GM23248 (cell line): ENCODE measurements at regions not wholly inside any gene's neighbourhood (a gene's known extent, or its start where the extent isn't known, plus 50 kb on each side); places are given as distances from the start of the nearest gene placed in this dataset.

Experiments used
- EZH2 ChIP-seq: fragments of 200-600 bp; sonication (generic); IDR thresholded peaks from 2 replicates; pipeline ENCODE4 v1.6.1; 2018; ENCODE audit warnings: antibody characterized with exemption, mild to moderate bottlenecking; ENCODE audit not compliant: insufficient read depth, poor library complexity, severe bottlenecking
- EZH2phosphoT487 ChIP-seq: fragments of 200-600 bp; sonication (generic); IDR thresholded peaks from 2 replicates; pipeline ENCODE4 v1.6.1; 2018; ENCODE audit warnings: antibody characterized with exemption, moderate library complexity, mild to moderate bottlenecking, low read depth; ENCODE audit not compliant: insufficient read depth

DNA sequence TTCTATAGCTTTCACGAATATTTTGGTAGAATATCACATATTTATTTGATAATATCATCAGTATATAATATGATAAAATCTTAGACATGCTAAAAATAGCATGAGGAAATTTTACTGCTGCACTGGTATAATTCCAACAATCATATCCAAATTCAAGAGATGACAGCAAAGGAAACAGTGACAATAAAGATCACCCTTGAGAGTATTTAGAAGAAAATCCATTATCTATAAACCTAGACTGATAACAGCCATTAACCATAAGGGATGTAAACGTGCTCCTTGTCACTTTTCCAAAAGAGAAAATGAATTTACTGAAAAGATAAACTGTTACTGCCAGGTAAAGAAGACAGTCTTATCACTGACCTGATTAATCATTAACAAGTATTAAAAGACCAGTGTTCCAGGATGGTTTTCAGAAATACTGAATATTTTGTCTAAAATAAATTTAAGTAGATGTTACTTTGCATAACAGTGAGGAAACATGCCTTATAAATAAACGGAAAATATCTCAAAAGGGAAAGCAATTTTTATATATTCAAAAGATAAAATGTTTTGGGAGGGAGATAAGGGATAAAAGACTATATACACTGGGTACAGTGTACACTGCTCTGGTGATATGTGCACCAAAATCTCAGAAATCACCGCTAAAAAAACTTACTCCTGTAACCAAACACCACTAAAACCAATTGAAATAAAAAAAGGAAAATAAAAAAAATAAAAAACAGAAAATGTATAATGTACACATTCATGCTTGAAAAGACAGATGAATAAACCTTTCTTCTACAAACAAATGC lies 1704.7 kb downstream of the HACE1 start:
- TF ChIP-seq EZH2, result no peak
- no peak for TF ChIP-seq EZH2phosphoT487
